LNCAP (cell line): ENCODE measurements at regions not wholly inside any gene's neighbourhood (a gene's known extent, or its start where the extent isn't known, plus 50 kb on each side); places are given as distances from the start of the nearest gene placed in this dataset.

ENCODE experiments used
- TF ChIP-seq, protein P1 (sequence below): fragments of 450-650 bp; IDR thresholded peaks from 2 replicates; pipeline ENCODE4 v1.5.1; 2017; ENCODE audit warnings: mild to moderate bottlenecking

DNA sequence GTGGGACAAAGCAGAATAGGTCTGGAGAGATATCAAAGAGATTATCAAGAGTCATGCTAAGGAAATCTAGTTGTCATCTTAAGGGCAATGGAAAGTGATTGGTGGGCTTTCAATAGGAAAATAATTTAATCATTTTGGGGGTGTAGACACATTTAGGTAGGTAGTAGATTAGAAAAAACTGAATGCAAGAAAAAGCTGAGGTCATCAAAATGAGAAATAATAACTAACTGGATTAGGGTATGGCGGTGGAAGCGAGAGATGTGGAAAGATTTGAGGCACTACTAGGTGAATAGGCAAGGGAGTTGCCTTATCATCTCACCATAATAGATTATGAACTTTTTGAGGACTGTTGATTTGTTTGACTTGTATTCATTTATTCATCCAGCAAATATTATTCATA, 393.2 kb upstream of the ZNF608 start:
- TF ChIP-seq, protein P1, sequence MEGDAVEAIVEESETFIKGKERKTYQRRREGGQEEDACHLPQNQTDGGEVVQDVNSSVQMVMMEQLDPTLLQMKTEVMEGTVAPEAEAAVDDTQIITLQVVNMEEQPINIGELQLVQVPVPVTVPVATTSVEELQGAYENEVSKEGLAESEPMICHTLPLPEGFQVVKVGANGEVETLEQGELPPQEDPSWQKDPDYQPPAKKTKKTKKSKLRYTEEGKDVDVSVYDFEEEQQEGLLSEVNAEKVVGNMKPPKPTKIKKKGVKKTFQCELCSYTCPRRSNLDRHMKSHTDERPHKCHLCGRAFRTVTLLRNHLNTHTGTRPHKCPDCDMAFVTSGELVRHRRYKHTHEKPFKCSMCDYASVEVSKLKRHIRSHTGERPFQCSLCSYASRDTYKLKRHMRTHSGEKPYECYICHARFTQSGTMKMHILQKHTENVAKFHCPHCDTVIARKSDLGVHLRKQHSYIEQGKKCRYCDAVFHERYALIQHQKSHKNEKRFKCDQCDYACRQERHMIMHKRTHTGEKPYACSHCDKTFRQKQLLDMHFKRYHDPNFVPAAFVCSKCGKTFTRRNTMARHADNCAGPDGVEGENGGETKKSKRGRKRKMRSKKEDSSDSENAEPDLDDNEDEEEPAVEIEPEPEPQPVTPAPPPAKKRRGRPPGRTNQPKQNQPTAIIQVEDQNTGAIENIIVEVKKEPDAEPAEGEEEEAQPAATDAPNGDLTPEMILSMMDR, result no peak

DNA sequence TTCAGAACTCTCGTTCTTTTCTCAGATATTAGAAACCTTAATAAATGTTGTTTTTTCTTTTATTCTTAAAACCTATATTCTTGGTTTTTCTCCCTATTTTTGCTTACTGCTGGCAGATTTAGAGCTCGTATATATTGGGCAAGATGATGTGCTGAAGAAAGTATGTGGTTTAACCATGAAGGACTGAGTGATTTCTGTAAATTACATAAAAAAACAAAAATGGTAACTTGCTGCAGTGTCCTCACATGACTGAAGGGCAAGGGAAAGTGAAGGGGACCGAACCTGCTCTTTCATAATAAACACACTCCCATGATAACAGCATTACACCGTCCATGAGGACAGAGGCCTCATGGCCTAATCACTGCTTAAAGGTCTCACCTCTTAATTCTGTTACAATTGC, 393.8 kb upstream of the ZNF608 start:
- TF ChIP-seq, protein P1, result no peak

DNA sequence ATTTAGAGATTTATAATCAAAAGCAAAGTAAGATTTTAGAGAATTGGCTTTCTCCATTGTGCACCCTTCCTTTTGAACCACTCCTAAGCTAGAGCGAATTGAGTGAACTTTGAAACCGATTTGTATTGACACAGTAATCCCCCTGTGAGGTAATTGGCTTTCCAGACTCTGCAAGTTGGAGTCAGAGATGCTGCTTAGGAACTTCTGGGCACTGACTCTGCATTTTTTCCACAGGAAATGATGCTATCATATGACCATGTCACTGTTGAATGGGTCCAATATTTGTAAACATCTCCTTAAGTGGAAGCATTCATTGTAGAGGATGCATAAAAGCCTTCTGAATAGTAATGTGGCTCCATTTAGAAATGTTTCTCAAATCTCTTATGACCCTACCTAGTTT, 394.4 kb upstream of the ZNF608 start:
- TF ChIP-seq, protein P1, result no peak

DNA sequence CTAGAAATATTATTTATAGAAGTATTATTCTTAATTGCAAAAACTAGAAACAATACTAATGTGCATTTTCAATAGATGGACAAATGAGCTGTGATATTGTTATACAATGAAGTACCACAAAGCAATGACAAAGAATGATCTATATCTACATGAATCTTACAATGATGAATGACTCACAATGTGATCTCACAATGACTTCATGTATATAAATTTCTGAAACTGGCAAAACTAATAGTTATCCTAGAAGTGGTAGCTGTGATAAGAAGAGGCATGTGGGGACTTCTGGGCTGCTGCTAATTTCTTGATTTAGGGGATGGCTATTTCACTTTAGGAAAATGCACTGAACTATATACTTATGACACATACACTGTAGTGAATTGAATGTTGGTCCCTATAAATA, 396.0 kb upstream of the ZNF608 start:
- TF ChIP-seq, protein P1, result no peak

DNA sequence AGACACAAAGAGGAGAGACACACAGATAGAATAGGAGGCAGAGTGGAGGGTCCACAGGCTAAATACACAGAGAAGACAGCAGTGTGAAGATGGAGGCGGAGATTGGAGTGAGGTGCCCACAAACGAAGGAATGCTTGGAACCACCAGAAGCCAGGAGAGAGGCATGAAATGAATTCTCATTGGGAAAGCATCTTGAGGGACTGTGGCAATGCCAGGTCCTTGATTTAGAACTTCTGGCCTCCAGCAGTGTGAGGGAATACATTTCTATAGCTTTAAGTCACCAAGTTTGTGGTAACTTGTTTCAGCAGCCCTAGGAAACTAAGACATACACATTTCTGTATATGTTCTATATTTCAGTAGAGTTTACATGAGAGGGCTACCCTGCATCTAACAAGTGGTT, 396.6 kb upstream of the ZNF608 start:
- TF ChIP-seq, protein P1, result no peak

DNA sequence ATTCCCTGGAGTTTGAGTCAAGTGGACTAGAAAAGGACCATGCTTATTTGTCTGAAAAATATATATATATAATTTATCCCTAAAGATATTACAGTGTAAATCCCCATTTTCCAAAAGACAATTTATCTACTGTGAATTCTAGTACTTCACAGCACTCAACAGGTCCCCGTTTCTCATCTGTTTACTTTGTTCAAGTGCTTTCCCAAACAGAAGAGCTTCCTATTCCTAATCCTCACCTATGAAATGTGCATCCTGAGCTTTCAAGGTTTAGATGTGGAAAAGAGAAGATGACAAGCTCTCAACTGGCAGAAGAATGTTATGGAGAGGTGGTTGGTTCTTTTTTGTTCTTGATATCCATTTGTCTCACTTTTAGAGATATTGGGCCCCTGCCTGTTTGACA, 401.6 kb upstream of the ZNF608 start:
- TF ChIP-seq, protein P1, result no peak

DNA sequence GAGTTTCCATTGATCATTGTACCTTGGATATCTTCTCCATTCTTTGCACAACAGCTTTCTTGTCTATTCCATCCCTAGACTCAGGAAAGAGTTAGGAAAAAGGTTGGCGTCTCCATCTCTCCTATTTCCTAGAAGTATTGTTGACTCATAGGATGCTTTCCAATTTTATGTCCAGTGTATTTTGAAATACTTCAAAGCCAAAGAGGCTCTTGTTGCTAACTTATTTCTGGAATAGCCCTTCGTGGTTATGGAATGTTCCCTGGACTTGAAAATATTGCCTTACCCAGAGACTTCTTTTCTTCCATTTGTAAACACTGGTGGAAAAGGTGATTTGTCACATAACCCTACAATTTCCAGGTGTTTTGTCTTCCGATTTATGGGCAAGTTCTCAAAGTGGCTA, 402.3 kb upstream of the ZNF608 start:
- TF ChIP-seq, protein P1, result no peak

DNA sequence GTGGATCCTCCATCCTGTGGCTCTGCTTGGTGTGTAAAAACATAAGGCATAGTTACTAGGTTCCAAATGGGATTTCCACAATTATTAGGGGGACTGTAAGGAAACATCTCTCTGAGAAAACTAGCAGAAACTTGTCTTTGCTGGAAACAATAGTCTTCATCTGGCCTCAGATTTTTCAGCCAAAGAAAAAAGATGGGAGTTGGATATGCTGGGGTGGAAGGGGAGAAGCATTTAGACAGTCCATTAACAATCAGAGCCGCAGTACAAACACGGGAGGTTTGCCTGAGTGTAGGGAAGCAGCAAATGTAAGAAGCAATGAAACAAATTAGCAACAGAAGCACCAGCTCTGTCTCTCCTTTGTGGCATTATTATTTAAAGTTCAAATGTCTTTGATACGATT, 402.7 kb upstream of the ZNF608 start:
- TF ChIP-seq, protein P1, result no peak
